HEK293T (cell line): ENCODE measurements at regions not wholly inside any gene's neighbourhood (a gene's known extent, or its start where the extent isn't known, plus 50 kb on each side); places are given as distances from the start of the nearest gene placed in this dataset.

Experiments used
- CTCF ChIA-PET: fragments of 350-600 bp; formaldehyde crosslinking; extraction: SDS; loops from one replicate; lab custom pipeline; 2021; ENCODE audit warnings: antibody characterized with exemption, inconsistent platforms; lab: Yijun Ruan, JAX
- POLR2A ChIA-PET: fragments of 350-600 bp; formaldehyde crosslinking; extraction: SDS; loops from one replicate; lab custom pipeline; 2020; ENCODE audit warnings: antibody characterized with exemption, inconsistent platforms; lab: Yijun Ruan, JAX
- DNase-seq: peaks from one replicate; pipeline ENCODE4 v3.0.0; 2012; ENCODE audit warnings: mixed read lengths; ENCODE audit errors: extremely low spot score
- ARNT ChIP-seq: fragments of 450-650 bp; IDR thresholded peaks from 2 replicates; pipeline ENCODE4 v1.6.1; 2017; ENCODE audit warnings: mild to moderate bottlenecking
- BHLHE40 ChIP-seq: fragments of 450-650 bp; IDR thresholded peaks from 2 replicates; pipeline ENCODE4 v1.6.1; 2016; ENCODE audit warnings: mild to moderate bottlenecking, moderate library complexity, borderline replicate concordance
- CTBP1 ChIP-seq: fragments of 450-650 bp; IDR thresholded peaks from 2 replicates; pipeline ENCODE4 v1.6.1; 2016; ENCODE audit warnings: borderline replicate concordance
- ELF4 ChIP-seq: fragments of 450-650 bp; IDR thresholded peaks from 2 replicates; pipeline ENCODE4 v1.6.1; 2017; ENCODE audit warnings: antibody characterized with exemption
- FOXA1 ChIP-seq: fragments of 450-650 bp; IDR thresholded peaks from 2 replicates; pipeline ENCODE4 v1.6.1; 2016; ENCODE audit warnings: mild to moderate bottlenecking
- FOXK2 ChIP-seq: fragments of 450-650 bp; IDR thresholded peaks from 2 replicates; pipeline ENCODE4 v1.6.1; 2016; ENCODE audit warnings: mild to moderate bottlenecking
- FOXM1 ChIP-seq: fragments of 450-650 bp; IDR thresholded peaks from 2 replicates; pipeline ENCODE4 v1.6.1; 2017; ENCODE audit warnings: mild to moderate bottlenecking, borderline replicate concordance
- HDGF ChIP-seq: fragments of 450-650 bp; IDR thresholded peaks from 2 replicates; pipeline ENCODE4 v1.6.1; 2017; ENCODE audit warnings: antibody characterized with exemption, borderline replicate concordance
- L3MBTL2 ChIP-seq: fragments of 450-650 bp; conservative IDR thresholded peaks from 2 replicates; pipeline ENCODE4 v1.6.1; 2016; ENCODE audit warnings: mild to moderate bottlenecking
- LEF1 ChIP-seq: fragments of 450-650 bp; IDR thresholded peaks from 2 replicates; pipeline ENCODE4 v1.6.1; 2017; ENCODE audit warnings: mild to moderate bottlenecking, borderline replicate concordance
- NFRKB ChIP-seq: fragments of 450-650 bp; IDR thresholded peaks from 2 replicates; pipeline ENCODE4 v1.6.1; 2016; ENCODE audit warnings: mild to moderate bottlenecking, moderate library complexity
- SP1 ChIP-seq: fragments of 450-650 bp; IDR thresholded peaks from 2 replicates; pipeline ENCODE4 v1.6.1; 2017
- SUZ12 ChIP-seq: fragments of 450-650 bp; IDR thresholded peaks from 2 replicates; pipeline ENCODE4 v1.6.1; 2016; ENCODE audit warnings: mild to moderate bottlenecking
- TARDBP ChIP-seq: fragments of 450-650 bp; IDR thresholded peaks from 2 replicates; pipeline ENCODE4 v1.6.1; 2016
- ZNF384 ChIP-seq: fragments of 450-650 bp; IDR thresholded peaks from 2 replicates; pipeline ENCODE4 v1.6.1; 2016
- TF ChIP-seq, protein P1 (sequence below): fragments of 450-650 bp; IDR thresholded peaks from 2 replicates; pipeline ENCODE4 v1.6.1; 2016

DNA sequence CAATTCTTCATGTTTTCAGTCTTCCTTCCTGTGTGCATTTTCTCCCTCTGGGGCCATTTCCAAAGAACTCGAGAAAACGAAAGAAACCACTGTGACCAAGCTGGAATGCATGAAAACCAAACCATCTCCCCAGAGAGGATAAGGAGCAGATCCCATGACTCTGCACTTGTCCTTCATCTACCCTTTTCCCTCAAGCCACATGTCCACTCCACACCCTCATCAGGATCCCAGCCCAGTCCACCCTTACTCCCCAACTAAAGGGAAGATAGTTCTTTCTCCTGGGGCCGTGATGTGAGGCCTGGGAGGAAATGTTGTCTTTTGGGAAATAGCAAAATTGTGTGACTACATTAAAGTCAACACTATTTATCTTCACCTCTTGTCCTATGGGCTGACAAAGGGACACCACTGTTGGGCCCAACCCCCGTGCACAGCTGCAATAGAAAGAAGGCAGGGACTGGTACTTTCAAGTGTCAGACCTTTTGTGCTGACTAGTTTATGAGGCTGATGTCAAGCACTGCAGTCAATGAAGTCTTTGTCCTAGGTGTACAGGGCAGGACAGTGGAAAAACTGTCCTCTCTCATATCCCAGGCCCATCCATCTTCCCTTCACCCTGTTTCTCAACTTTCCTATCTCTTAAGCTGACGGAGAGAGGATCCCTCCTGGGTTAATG is 487.1 kb upstream of the NR2F2 start:
- no peak for TF ChIP-seq FOXM1
- TF ChIP-seq, protein P1, sequence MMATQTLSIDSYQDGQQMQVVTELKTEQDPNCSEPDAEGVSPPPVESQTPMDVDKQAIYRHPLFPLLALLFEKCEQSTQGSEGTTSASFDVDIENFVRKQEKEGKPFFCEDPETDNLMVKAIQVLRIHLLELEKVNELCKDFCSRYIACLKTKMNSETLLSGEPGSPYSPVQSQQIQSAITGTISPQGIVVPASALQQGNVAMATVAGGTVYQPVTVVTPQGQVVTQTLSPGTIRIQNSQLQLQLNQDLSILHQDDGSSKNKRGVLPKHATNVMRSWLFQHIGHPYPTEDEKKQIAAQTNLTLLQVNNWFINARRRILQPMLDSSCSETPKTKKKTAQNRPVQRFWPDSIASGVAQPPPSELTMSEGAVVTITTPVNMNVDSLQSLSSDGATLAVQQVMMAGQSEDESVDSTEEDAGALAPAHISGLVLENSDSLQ, result peak; percentile 17; the same call in 1 of the 2 replicates
- ChIA-PET POLR2A (no interaction called here), CTCF (no interaction called here)
- DNase-seq, result no peak

DNA sequence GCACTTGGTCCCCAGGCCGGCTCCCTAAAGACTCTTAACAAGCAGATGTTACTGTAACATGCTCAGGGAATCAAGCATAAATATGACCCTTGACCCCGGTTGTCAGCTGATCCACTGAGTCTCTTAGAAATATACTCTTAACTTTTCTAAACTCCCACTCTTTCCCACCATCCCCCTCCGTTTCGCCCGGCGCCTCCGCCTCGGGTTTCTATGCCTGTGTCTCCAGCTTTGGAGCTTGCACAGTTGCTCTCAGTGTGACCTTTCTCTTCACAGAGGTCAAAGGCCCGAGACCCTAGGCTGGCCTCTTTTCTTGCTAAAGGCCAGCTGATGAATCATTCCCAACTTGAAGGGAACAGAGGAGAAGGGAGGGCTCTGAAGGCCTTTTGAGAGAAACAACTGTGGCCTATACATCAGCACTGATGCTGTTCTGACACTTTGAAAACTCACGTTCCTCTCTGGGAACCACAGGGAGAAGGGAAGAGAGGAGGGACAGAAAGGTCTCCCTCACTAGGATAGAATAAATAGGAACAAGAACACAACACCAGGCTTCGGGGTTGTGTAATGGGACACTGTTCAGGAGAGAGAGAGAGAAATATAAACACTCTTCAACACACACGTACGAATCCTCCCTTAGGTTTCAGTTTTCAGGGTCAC is 484.5 kb upstream of the NR2F2 start:
- POLR2A ChIA-PET, result no interaction called here
- DNase-seq, result no peak
- CTCF ChIA-PET, result no interaction called here
- TF ChIP-seq ZNF384 (no peak), FOXK2 (no peak), HDGF (no peak), BHLHE40 (no peak), FOXM1 (no peak), ARNT (no peak), ELF4 (no peak), LEF1 (no peak), SP1 (no peak), CTBP1 (no peak), FOXA1 (no peak), SUZ12 (no peak), NFRKB (no peak), L3MBTL2 (no peak), TARDBP (no peak)
- TF ChIP-seq, protein P1, result no peak

DNA sequence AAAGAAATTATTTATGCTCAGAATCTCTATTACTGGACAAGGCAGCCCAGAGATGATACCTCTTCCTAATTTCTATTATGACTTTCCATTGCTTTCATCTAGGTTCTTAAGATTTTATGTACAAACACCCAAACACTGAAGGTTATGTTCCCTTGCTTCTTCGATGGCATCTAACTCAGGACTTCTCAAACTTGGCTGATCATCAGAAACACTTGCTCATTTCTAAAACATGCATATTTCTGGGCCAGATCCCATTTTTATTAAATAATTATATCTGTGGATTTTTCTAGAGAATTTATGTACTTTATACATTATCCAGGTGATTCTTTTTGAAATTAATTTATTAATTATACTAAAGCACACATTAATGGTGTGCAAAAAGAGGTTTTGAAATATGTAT is 482.4 kb upstream of the NR2F2 start:
- CTCF ChIA-PET, result no interaction called here

DNA sequence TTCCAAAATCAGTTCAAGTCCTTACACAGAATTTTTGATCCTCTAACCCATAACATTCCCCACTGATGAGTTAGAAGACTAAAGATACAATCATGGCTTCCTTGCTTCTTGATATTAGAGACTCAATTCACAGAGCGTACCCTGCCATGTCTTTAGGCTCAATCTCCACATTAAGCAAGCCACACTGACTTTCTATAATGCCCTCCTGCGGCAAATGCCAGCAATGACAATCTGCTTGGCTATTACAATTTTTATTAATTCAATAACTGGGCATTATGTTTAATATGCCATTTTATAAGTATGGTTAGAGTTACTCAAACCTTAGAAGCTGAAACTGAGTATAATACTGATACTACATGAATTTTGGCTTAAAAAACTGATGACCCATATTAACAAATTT is 479.7 kb upstream of the NR2F2 start:
- TF ChIP-seq BHLHE40 (no peak), HDGF (no peak), SP1 (no peak), FOXK2 (no peak), FOXA1 (no peak), NFRKB (no peak), ZNF384 (no peak), TARDBP (no peak), SUZ12 (no peak), LEF1 (no peak), ELF4 (no peak), FOXM1 (no peak), ARNT (no peak), L3MBTL2 (no peak), CTBP1 (no peak)
- TF ChIP-seq, protein P1, result no peak
- CTCF ChIA-PET, result no interaction called here
- POLR2A ChIA-PET, result no interaction called here
- no peak for DNase-seq

More for the DNA sequence above, 482.4 kb upstream of the NR2F2 start:
- POLR2A ChIA-PET, result no interaction called here
- no peak for DNase-seq
- TF ChIP-seq LEF1 (no peak), FOXM1 (no peak), HDGF (no peak), SP1 (no peak)

DNA sequence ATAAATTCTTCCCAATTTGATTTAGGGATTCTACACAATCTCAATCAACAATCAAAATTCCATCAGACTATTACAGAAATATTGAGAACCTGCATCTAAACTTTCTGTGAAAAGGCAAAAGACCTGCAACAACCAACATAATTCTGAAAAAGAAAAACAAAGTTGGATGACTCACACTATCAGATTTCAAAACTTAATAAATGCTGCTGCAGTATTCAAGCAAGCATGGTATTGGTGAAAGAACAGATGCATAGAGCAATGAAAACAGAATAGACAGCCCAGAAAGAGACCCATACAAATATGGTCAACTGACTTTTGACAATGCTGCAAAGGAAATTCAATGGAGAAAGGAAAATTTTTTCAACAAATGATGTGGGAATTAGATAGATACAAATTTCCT is 477.1 kb upstream of the NR2F2 start:
- CTCF ChIA-PET, result no interaction called here
- no peak for TF ChIP-seq ARNT
- no peak for DNase-seq
- POLR2A ChIA-PET, result no interaction called here

DNA sequence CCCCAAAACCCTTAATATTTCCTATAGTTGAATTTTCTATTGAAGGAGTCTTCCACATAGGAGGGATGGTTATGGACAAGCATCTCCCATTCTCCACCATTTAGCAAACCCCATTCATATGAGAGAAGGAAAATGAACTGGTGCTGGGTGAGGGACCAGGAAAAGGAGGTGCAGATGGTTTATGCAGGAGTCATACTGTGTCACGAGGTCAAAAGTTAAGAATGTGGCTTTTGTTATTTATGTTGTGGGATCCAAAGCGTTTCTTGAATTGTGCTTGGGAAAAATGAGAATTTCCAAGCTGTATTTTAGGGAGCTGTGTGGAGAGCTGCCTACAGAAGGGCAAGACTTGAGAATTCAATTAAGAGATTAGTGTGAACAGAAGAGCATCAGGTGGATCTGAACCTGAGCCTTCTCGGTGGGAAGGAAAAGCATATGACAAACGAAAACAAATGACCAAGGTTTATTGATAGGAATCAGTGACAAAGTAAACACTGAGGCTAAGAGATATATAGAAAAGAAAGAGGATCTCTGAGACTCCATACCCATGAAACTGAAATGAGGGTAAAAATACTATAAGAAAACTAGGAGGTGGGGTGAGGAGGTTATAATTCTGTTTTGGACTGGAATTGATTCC is 473.3 kb upstream of the NR2F2 start:
- POLR2A ChIA-PET, result no interaction called here

More for the DNA sequence above, 473.3 kb upstream of the NR2F2 start:
- TF ChIP-seq LEF1 (no peak), CTBP1 (no peak), NFRKB (no peak), SUZ12 (no peak)
- TF ChIP-seq, protein P1, result no peak
- CTCF ChIA-PET, result interaction anchor here (0.6 kb wide), 1 partner anchor 44 kb away, joined by 6 read pairs; no protein-coding TSS in a partner anchor
- no peak for DNase-seq
